HEK293 (cell line): ENCODE measurements at regions not wholly inside any gene's neighbourhood (a gene's known extent, or its start where the extent isn't known, plus 50 kb on each side); places are given as distances from the start of the nearest gene placed in this dataset.

Experiments
- TCF7L2 ChIP-seq: IDR thresholded peaks from 2 replicates; pipeline ENCODE4 v1.6.1; 2011; ENCODE audit warnings: low read depth, mild to moderate bottlenecking, inconsistent platforms, low read length, moderate library complexity, borderline replicate concordance
- ZBTB8A ChIP-seq: fragments of 450-650 bp; formaldehyde crosslinking; IDR thresholded peaks from 2 replicates; pipeline ENCODE4 v1.5.1; 2016; ENCODE audit warnings: missing biosample characterization, missing genetic modification characterization
- ZNF302 ChIP-seq: fragments of 450-650 bp; formaldehyde crosslinking; IDR thresholded peaks from 2 replicates; pipeline ENCODE4 v1.5.1; 2016; ENCODE audit warnings: missing biosample characterization, missing genetic modification characterization, low read depth
- TF ChIP-seq, protein P1 (sequence below): fragments of 450-650 bp; formaldehyde crosslinking; IDR thresholded peaks from 2 replicates; pipeline ENCODE4 v1.5.1; 2016; ENCODE audit warnings: missing biosample characterization, missing genetic modification characterization

DNA sequence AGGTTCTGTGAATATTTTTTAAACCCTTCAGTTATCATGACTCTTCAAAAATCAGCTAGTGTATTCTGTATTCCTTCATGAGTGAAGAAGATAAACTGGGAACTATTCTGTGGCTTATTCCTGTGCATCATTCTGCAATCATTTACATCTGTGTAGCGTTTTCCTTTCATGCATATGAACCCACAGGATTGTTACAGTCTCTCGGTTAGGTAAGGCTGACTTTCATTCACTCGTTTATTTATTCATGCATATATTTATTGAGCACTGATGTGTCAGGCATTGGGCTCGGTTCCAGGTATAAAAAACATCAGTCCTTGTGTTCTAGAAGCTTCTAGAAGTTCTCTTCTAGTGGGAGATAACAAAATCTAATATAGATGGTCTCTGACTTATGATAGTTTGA lies 318.4 kb downstream of the MAN2A1 start:
- TF ChIP-seq, protein P1, sequence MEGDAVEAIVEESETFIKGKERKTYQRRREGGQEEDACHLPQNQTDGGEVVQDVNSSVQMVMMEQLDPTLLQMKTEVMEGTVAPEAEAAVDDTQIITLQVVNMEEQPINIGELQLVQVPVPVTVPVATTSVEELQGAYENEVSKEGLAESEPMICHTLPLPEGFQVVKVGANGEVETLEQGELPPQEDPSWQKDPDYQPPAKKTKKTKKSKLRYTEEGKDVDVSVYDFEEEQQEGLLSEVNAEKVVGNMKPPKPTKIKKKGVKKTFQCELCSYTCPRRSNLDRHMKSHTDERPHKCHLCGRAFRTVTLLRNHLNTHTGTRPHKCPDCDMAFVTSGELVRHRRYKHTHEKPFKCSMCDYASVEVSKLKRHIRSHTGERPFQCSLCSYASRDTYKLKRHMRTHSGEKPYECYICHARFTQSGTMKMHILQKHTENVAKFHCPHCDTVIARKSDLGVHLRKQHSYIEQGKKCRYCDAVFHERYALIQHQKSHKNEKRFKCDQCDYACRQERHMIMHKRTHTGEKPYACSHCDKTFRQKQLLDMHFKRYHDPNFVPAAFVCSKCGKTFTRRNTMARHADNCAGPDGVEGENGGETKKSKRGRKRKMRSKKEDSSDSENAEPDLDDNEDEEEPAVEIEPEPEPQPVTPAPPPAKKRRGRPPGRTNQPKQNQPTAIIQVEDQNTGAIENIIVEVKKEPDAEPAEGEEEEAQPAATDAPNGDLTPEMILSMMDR (tag by site-specific recombination): no peak
- no peak for TF ChIP-seq TCF7L2
- TF ChIP-seq ZNF302 (tag by site-specific recombination): no peak
- TF ChIP-seq ZBTB8A (tag by site-specific recombination): no peak
